ENCODE measurements at regions not wholly inside any gene's neighbourhood (a gene's known extent, or its start where the extent isn't known, plus 50 kb on each side); places are given as distances from the start of the nearest gene placed in this dataset.

- H3K27ac Mint-ChIP-seq: no peak overlapping the region
- H3K4me1 Mint-ChIP-seq: peaks cover 30% of the 10 kb centered on the region
- DNase-seq: peak; percentile 36
- ChIA-PET CTCF (no interaction called here), POLR2A (interaction anchor here (0.6 to 1.1 kb wide), 3 partner anchors 8 to 379 kb away, joined by 3 to 4 read pairs (median 3); partner anchors contain the start of gene BCOR)
- H3K36me3 Mint-ChIP-seq (ENCODE audit: low read depth): no peaks in the 10 kb centered on the region
- no peak overlapping the region for H3K4me3 Mint-ChIP-seq
- H3K9me3 Mint-ChIP-seq: no peaks in the 10 kb centered on the region
- H3K27me3 Mint-ChIP-seq: peaks cover 5% of the 10 kb centered on the region
Observed at GRCh38 chrX:40476958-40477357, 103.8 kb upstream of the ATP6AP2 start.

- Mint-ChIP-seq H3K27ac (no peak overlapping the region), H3K4me3 (no peak overlapping the region), H3K27me3 (peaks cover 14% of the 10 kb centered on the region), H3K9me3 (no peaks in the 10 kb centered on the region), H3K4me1 (peaks cover 33% of the 10 kb centered on the region), H3K36me3 (ENCODE audit: low read depth) (no peaks in the 10 kb centered on the region)
- ChIA-PET POLR2A (no interaction called here), CTCF (no interaction called here)
- no peak for DNase-seq
Observed at GRCh38 chrX:40474645-40475044, 106.1 kb upstream of the ATP6AP2 start.

- no peak for DNase-seq
- Mint-ChIP-seq H3K4me1 (peaks cover 33% of the 10 kb centered on the region), H3K36me3 (ENCODE audit: low read depth) (no peaks in the 10 kb centered on the region), H3K9me3 (no peaks in the 10 kb centered on the region), H3K4me3 (no peak overlapping the region), H3K27me3 (peaks cover 11% of the 10 kb centered on the region), H3K27ac (no peak overlapping the region)
- ChIA-PET CTCF (no interaction called here), POLR2A (no interaction called here)
Observed at GRCh38 chrX:40474205-40474626, 106.6 kb upstream of the ATP6AP2 start.

GRCh38 chrX:40473460-40474204 is 107.1 kb upstream of the ATP6AP2 start:
- H3K27ac Mint-ChIP-seq: no peak overlapping the region
- H3K27me3 Mint-ChIP-seq: peaks cover 11% of the 10 kb centered on the region
- H3K9me3 Mint-ChIP-seq: no peaks in the 10 kb centered on the region
- DNase-seq: no peak
- peaks cover 34% of the 10 kb centered on the region for H3K4me1 Mint-ChIP-seq
- POLR2A ChIA-PET: no interaction called here
- no peak overlapping the region for H3K4me3 Mint-ChIP-seq
- H3K36me3 Mint-ChIP-seq (ENCODE audit: low read depth): no peaks in the 10 kb centered on the region
- CTCF ChIA-PET: no interaction called here

GRCh38 chrX:40471965-40472648 is 108.7 kb upstream of the ATP6AP2 start:
- ChIA-PET POLR2A (no interaction called here), CTCF (no interaction called here)
- no peaks in the 10 kb centered on the region for H3K36me3 Mint-ChIP-seq (ENCODE audit: low read depth)
- H3K27ac Mint-ChIP-seq: no peak overlapping the region
- H3K4me1 Mint-ChIP-seq: peaks cover 36% of the 10 kb centered on the region
- H3K9me3 Mint-ChIP-seq: no peaks in the 10 kb centered on the region
- no peak overlapping the region for H3K4me3 Mint-ChIP-seq
- peaks cover 11% of the 10 kb centered on the region for H3K27me3 Mint-ChIP-seq
- peak; percentile 17 for DNase-seq

- Mint-ChIP-seq H3K36me3 (ENCODE audit: low read depth) (no peaks in the 10 kb centered on the region), H3K9me3 (no peaks in the 10 kb centered on the region), H3K4me3 (no peak overlapping the region), H3K27me3 (peaks cover 11% of the 10 kb centered on the region), H3K4me1 (peaks cover 24% of the 10 kb centered on the region), H3K27ac (no peak overlapping the region)
- ChIA-PET CTCF (no interaction called here), POLR2A (interaction anchor here (0.6 kb wide), 1 partner anchor 373 kb away, joined by 3 read pairs; the partner anchor contains the start of gene BCOR)
- DNase-seq: no peak
Observed at GRCh38 chrX:40470830-40471429, 109.8 kb upstream of the ATP6AP2 start.

- Mint-ChIP-seq H3K9me3 (no peaks in the 10 kb centered on the region), H3K27ac (no peak overlapping the region), H3K27me3 (peaks cover 11% of the 10 kb centered on the region), H3K4me1 (peaks cover 25% of the 10 kb centered on the region), H3K36me3 (ENCODE audit: low read depth) (no peaks in the 10 kb centered on the region), H3K4me3 (no peak overlapping the region)
- ChIA-PET POLR2A (no interaction called here), CTCF (no interaction called here)
- DNase-seq: no peak
Observed at GRCh38 chrX:40469316-40469715, 111.5 kb upstream of the ATP6AP2 start.

- Mint-ChIP-seq H3K27ac (no peak overlapping the region), H3K9me3 (no peaks in the 10 kb centered on the region), H3K27me3 (peaks cover 11% of the 10 kb centered on the region), H3K4me3 (no peak overlapping the region), H3K4me1 (peaks cover 20% of the 10 kb centered on the region), H3K36me3 (ENCODE audit: low read depth) (no peaks in the 10 kb centered on the region)
- ChIA-PET CTCF (interaction anchor here (0.6 to 1.6 kb wide), 5 partner anchors 190 to 1717 kb away, joined by 3 to 6 read pairs (median 5); no protein-coding TSS in a partner anchor), POLR2A (interaction anchor here (1.5 kb wide), 1 partner anchor 292 kb away, joined by 6 read pairs; no protein-coding TSS in a partner anchor)
- DNase-seq: peak; percentile 44
Observed at GRCh38 chrX:40468033-40468846, 112.5 kb upstream of the ATP6AP2 start.

- POLR2A ChIA-PET: interaction anchor here (1.5 kb wide), 1 partner anchor 291 kb away, joined by 6 read pairs; no protein-coding TSS in a partner anchor
- H3K27me3 Mint-ChIP-seq: peaks cover 10% of the 10 kb centered on the region
- no peak for DNase-seq
- no peaks in the 10 kb centered on the region for H3K36me3 Mint-ChIP-seq (ENCODE audit: low read depth)
- no peak overlapping the region for H3K4me3 Mint-ChIP-seq
- no peaks in the 10 kb centered on the region for H3K9me3 Mint-ChIP-seq
- H3K4me1 Mint-ChIP-seq: peaks cover 17% of the 10 kb centered on the region
- CTCF ChIA-PET: interaction anchor here (1.5 to 1.6 kb wide), 2 partner anchors 290 to 653 kb away, joined by 5 to 6 read pairs; no protein-coding TSS in a partner anchor
- no peak overlapping the region for H3K27ac Mint-ChIP-seq
Observed at GRCh38 chrX:40467454-40467853, 113.3 kb upstream of the ATP6AP2 start.

GRCh38 chrX:40465735-40466551 is 114.8 kb upstream of the ATP6AP2 start:
- Mint-ChIP-seq H3K4me3 (no peak overlapping the region), H3K36me3 (ENCODE audit: low read depth) (no peaks in the 10 kb centered on the region), H3K4me1 (peaks cover 10% of the 10 kb centered on the region), H3K27me3 (peaks cover 6% of the 10 kb centered on the region), H3K9me3 (no peaks in the 10 kb centered on the region), H3K27ac (no peak overlapping the region)
- ChIA-PET CTCF (no interaction called here), POLR2A (no interaction called here)
- no peak for DNase-seq

- peaks cover 3% of the 10 kb centered on the region for H3K4me1 Mint-ChIP-seq
- H3K36me3 Mint-ChIP-seq (ENCODE audit: low read depth): no peaks in the 10 kb centered on the region
- CTCF ChIA-PET: no interaction called here
- POLR2A ChIA-PET: no interaction called here
- no peak overlapping the region for H3K4me3 Mint-ChIP-seq
- no peaks in the 10 kb centered on the region for H3K9me3 Mint-ChIP-seq
- no peak for DNase-seq
- no peak overlapping the region for H3K27ac Mint-ChIP-seq
- peaks cover 4% of the 10 kb centered on the region for H3K27me3 Mint-ChIP-seq
Observed at GRCh38 chrX:40462795-40463194, 118.0 kb upstream of the ATP6AP2 start.

GRCh38 chrX:40460926-40461325 is 119.8 kb upstream of the ATP6AP2 start:
- Mint-ChIP-seq H3K27ac (no peak overlapping the region), H3K36me3 (ENCODE audit: low read depth) (no peaks in the 10 kb centered on the region), H3K9me3 (no peaks in the 10 kb centered on the region), H3K27me3 (peaks cover 4% of the 10 kb centered on the region), H3K4me3 (no peak overlapping the region), H3K4me1 (peaks cover 3% of the 10 kb centered on the region)
- CTCF ChIA-PET: no interaction called here
- DNase-seq: no peak
- POLR2A ChIA-PET: no interaction called here
